Esophagus squamous epithelium (tissue), 5 donors: ENCODE measurements at regions not wholly inside any gene's neighbourhood (a gene's known extent, or its start where the extent isn't known, plus 50 kb on each side); places are given as distances from the start of the nearest gene placed in this dataset.
"Not testable (repeated sequence)": the region's sequence is repeated elsewhere in the genome, so short reads cannot be mapped to it uniquely, and the experiment has no call there.

Source experiments
- DNase-seq: peaks from one replicate; lab custom pipeline; 2025; lab: John Stamatoyannopoulos, UW
- H3K27ac ChIP-seq, 4 donors: fragments of 200-600 bp; sonication (generic); one replicate each; pipeline ENCODE4 v1.5.1; 2016 to 2019; ENCODE audit warnings: mild to moderate bottlenecking in 1 of 4
- H3K27me3 ChIP-seq, 4 donors: fragments of 200-600 bp; sonication (generic); 1 replicate in 3 of 4; 2 replicates in 1 of 4; pipeline versions ENCODE4 v1.5.1 to v1.6.0; 2017 to 2021; ENCODE audit warnings: antibody characterized with exemption in 1 of 4
- H3K36me3 ChIP-seq, 3 donors: fragments of 200-600 bp; sonication (generic); one replicate each; pipeline ENCODE4 v1.5.1; 2016 to 2019
- H3K4me1 ChIP-seq, 3 donors: fragments of 200-600 bp; sonication (generic); one replicate each; pipeline ENCODE4 v1.5.1; 2017 to 2019
- H3K4me3 ChIP-seq, 4 donors: fragments of 200-600 bp; sonication (generic); 1 replicate in 3 of 4; 2 replicates in 1 of 4; pipeline ENCODE4 v1.5.1; 2016 to 2019; ENCODE audit warnings: mild to moderate bottlenecking in 2 of 4, moderate library complexity in 1 of 4
- H3K9me3 ChIP-seq, 3 donors: fragments of 200-600 bp; sonication (generic); one replicate each; pipeline ENCODE4 v1.5.1; 2016 to 2019
- POLR2A ChIP-seq, 4 donors: fragments of 450-650 bp; IDR thresholded peaks; one replicate each; pipeline ENCODE4 v1.6.1; 2017; ENCODE audit warnings: antibody characterized with exemption in 4 of 4, mild to moderate bottlenecking in 4 of 4, moderate library complexity in 3 of 4
- WGBS, 2 donors: methylation state at CpG; one replicate each; pipeline ENCODE4 v1.1.5; 2018; 5-methylcytosine and 5-hydroxymethylcytosine counted together
- intact Hi-C: fragments of 100-400 bp; cut with DNase I; formaldehyde crosslinking; loops from one replicate; pipeline ENCODE4 v1.15.0; 2022
- small RNA-seq, 4 donors: library from RNA; depleted of rRNA; stranded (forward); fragments of <200 nt; gene quantifications; one replicate each; pipeline ENCODE3, GENCODE V24; 2016
- TF ChIP-seq, protein P1 (sequence below), 6 experiments: fragments of 450-650 bp in 4 of 6; fragments of 200-600 bp in 2 of 6; sonication (generic) in 2 of 6; IDR thresholded peaks; one replicate each; pipeline ENCODE4 v1.5.1; 2016 to 2019; ENCODE audit warnings: antibody characterized with exemption in 6 of 6, mild to moderate bottlenecking in 4 of 6, moderate library complexity in 4 of 6
- donor health status: DM: yes; HTN: yes; CAD: no.

DNA sequence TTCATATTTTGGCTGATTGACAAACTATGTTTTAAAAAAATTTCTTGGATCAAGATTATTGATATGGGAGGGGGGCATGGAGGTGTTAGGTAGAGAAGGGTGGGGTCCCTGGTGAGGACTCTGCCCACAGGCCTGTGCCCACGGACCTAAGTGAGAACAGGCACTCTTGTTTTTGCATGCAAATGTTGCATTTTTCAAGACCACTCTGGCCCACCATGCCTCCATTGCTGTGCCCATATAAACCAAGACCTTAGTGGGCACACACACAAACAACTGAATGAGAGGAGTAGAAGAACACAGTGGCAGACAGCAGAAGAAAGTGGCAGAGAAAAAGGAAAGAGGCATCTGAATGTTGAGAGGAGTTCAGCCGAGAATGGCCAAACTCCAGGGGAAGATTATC lies 69.6 kb upstream of the ZNF98 start:
- H3K36me3 ChIP-seq: no peaks in the 10 kb centered on the region
- H3K9me3 ChIP-seq: peaks cover 0 to 65% (median 18%) of the 10 kb centered on the region in 3 donors
- no peaks in the 10 kb centered on the region for H3K27me3 ChIP-seq
- no peaks in the 10 kb centered on the region for H3K4me1 ChIP-seq
- 48 to 51% methylated on average over 2 of the region's 2 CpGs for WGBS, 2 donors
- intact Hi-C loops: no loop called here
- no peak overlapping the region for H3K27ac ChIP-seq
- no peak overlapping the region for H3K4me3 ChIP-seq
- DNase-seq: no peak
- TF ChIP-seq, protein P1, sequence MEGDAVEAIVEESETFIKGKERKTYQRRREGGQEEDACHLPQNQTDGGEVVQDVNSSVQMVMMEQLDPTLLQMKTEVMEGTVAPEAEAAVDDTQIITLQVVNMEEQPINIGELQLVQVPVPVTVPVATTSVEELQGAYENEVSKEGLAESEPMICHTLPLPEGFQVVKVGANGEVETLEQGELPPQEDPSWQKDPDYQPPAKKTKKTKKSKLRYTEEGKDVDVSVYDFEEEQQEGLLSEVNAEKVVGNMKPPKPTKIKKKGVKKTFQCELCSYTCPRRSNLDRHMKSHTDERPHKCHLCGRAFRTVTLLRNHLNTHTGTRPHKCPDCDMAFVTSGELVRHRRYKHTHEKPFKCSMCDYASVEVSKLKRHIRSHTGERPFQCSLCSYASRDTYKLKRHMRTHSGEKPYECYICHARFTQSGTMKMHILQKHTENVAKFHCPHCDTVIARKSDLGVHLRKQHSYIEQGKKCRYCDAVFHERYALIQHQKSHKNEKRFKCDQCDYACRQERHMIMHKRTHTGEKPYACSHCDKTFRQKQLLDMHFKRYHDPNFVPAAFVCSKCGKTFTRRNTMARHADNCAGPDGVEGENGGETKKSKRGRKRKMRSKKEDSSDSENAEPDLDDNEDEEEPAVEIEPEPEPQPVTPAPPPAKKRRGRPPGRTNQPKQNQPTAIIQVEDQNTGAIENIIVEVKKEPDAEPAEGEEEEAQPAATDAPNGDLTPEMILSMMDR (IDR thresholded peaks at IDR 0.05): no peak
- no peak for TF ChIP-seq POLR2A (IDR thresholded peaks at IDR 0.05)

- H3K4me1 ChIP-seq, H3K36me3 ChIP-seq, H3K27me3 ChIP-seq, H3K27ac ChIP-seq, H3K4me3 ChIP-seq, DNase-seq, intact Hi-C loops: not testable (repeated sequence)
- 79 to 80% methylated on average over 7 of the region's 7 CpGs for WGBS, 2 donors
- peaks cover 0 to 79% (median 22%) of the 10 kb centered on the region in 3 donors for H3K9me3 ChIP-seq
Measured at GRCh38 chr19:22483514-22483913, 61.4 kb upstream of the ZNF98 start.

GRCh38 chr19:22472180-22472637 lies 50.1 kb upstream of the ZNF98 start:
- 65 to 82% methylated on average over 2 of the region's 2 CpGs for WGBS, 2 donors
- Histone ChIP-seq H3K4me1 (no peaks in the 10 kb centered on the region), H3K4me3 (no peak overlapping the region), H3K27me3 (no peaks in the 10 kb centered on the region), H3K9me3 (peaks cover 22 to 81% (median 52%) of the 10 kb centered on the region in 3 donors), H3K27ac (no peak overlapping the region), H3K36me3 (no peaks in the 10 kb centered on the region)
- TF ChIP-seq, protein P1 (IDR thresholded peaks at IDR 0.05): no peak
- TF ChIP-seq POLR2A (IDR thresholded peaks at IDR 0.05): no peak
- intact Hi-C loops: no loop called here
- no peak for DNase-seq

Small RNA genes lying in the stretch of these regions (small RNA-seq; reads per million reads assigned to genes)
- 0 reads per million in 4 donors for gene AC004004.1
